NCI-H226 (cell line): ENCODE measurements at regions not wholly inside any gene's neighbourhood (a gene's known extent, or its start where the extent isn't known, plus 50 kb on each side); places are given as distances from the start of the nearest gene placed in this dataset.

ENCODE experiments used
- DNase-seq: peaks from one replicate; pipeline ENCODE4 v3.0.0-alpha.2; 2015

DNA sequence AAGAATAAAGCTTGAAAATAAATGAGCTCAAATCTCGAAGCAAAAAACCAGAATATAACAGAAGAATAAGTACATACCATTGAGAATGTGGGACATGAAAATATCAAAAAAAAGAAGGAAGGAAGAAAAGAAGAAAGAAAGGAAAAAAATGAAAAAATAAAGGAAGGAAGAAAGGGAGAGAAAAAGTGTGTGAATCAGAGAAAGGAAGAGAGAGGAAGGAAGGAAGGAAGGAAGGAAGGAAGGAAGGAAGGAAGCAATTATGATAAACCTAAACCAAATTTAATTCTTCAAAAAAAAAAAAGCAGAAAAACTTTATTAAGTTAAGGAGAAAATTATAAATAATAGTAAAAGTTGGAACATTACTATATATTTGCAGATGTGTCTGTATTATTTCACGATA lies 949.8 kb downstream of the NLGN4X start:
- DNase-seq: no peak

DNA sequence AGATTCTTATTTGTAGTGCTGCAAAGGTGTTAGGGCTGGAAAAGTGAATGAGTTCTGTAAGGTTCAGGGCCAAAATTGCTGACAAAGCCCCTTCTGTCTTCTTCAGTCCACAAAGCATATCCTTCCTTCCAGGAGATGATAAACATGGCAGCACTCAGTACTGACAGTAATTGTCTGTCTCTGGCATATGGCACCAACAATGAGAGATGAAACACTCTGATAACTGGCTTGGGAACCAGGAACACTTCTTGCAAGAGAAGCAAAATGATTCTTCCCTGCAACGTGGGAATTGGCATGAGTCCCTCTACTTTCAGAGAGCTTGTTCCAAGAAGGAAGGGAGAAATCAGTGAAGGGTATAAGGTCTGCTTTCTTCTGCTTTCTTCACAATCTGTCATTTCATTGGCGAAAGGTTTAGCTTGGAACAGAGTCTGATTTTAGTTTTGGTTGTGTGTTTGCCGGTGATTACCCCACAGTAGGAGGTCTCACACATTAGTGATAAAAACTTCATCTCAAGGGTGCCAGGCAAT lies 963.3 kb downstream of the NLGN4X start:
- no peak for DNase-seq

DNA sequence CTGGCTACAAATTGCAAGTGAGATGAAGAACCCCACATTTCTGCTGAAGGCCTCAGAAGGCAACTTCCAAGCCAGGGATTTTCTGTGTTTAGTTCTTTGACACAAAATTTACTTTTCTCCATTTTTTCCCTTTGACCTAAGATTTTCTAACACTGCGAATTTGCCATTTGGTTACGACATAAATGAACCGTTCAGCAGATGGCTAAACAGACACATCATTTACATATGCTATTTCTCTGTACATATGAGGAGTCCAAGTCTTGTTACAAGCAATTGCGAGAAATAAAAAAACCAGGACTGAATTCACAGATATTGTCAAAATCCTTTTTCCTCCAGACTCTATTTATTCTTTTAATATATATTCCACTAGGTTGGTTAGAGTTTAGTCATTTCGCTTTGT lies 978.6 kb downstream of the NLGN4X start:
- DNase-seq: no peak

DNA sequence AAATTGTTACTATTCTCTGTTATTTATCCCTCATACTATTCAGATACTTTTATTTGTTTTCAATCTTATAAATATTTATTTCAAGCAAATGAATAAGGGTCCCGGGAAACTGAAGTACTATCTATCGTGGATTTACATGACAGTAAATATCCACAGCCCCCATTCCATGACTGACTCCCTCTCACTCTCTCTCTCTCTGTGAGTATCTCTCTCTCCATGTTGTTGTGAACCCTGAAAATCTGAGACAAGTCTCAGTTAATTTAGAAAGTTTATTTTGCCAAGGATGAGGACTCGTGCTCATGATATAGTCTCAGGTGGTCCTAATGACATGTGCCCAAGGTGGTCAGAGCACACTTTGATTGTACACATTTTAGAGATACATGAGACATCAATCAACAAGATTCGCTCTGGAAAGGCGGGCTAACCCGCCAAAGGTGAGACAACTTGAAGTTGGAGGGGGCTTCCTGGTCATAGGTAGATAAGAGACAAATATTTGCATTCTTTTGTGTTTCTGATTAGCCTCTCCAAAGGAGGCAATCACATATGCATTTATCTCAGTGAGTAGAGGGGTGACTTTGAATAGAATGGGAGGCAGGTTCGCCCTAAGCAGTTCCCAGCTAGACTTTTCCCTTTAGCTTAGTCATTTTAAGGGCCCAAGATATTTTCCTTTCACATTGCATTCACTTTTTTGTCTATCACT lies 986.4 kb downstream of the NLGN4X start:
- DNase-seq: no peak

DNA sequence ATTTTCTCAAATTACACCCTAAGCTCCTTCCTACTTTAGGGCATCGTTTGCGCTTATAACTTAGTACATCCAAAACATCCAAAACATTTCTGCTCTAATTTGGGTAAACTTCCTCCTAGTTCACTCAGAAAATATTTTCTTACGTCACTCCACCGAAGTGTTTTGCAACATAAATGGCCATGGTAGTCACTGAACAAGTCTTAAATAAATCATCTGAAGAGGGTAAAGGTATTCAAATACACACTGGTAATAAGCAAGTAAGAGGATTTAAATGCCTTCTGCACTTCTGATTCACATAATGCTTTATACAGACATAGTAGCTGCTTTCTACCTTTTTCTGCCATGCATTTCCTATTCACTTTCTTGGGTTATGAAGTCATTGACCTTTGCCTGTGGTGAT lies 991.9 kb downstream of the NLGN4X start:
- no peak for DNase-seq

DNA sequence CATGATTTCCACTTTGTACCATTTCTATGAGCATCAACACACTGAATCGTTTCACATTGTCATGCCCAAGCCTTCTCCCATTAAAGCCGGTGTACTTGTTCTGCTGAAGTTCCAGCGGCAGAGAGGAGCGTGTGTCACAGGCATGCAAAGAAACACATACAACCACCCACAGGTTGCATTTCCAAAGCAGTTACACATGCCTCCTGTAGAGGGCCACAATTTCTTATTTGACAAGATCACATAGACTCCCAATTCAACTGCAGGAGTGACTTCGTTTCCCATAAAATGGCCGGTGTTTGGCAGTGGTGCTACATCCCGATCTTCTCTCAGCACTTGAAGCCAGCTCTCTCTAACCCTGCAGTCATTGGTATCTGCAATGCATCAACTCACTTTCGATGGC lies 992.6 kb downstream of the NLGN4X start:
- no peak for DNase-seq

DNA sequence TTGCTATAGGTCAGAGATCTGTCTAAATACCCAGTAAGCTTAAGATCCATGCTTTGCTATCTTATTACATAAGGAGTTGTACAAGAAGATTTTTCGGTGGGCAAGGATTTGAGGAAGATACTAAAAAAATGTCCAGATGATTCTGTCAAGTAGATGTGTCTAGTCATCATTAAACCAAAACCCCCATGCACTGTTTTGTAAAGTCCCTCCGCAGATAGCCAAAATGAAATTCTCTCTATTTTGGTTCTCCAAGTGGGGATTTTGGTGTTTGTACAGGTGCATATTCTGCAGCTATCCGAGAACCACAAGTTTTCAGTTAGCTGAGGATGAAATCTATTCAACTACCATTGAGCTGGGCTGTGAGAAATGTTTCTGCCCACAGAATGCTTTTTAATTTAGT lies 994.8 kb downstream of the NLGN4X start:
- no peak for DNase-seq

DNA sequence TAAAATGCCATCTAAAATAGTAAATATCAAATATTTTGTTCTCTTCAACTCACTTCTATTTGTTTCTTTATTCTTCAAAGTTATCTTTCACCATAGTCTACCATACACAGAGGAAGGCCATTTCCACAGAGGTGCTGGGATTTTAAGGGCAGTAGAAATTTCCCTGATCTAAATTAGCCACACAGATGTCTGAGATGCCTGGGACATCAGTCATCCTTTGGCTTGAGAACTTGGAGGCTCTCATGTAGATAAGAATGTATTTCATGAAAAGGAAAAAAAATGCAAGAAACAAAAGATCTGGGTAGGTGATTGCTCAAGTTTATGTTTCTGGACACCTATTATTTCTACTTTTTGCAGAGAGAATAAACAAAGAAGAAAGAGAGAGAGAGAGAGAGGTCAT lies 1008.2 kb downstream of the NLGN4X start:
- no peak for DNase-seq

DNA sequence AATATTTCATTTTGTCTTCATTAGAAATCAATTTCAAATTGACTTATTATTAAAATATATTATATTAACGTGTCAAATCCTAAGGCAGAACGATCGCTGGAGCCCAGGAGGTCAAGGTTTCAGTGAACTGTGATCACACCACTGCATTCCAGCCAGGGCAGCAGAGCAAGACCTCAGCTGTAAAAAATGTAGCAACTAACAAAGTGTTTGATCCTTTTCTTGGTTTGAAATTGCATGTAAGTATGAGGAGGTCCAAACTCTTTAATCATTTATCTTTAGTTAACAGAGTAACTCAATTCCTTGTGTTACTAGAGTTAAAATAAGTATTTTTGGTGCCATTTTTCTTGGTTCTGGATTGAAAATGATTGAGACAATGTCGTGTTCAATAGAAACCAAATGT lies 1033.9 kb downstream of the NLGN4X start:
- DNase-seq: no peak

DNA sequence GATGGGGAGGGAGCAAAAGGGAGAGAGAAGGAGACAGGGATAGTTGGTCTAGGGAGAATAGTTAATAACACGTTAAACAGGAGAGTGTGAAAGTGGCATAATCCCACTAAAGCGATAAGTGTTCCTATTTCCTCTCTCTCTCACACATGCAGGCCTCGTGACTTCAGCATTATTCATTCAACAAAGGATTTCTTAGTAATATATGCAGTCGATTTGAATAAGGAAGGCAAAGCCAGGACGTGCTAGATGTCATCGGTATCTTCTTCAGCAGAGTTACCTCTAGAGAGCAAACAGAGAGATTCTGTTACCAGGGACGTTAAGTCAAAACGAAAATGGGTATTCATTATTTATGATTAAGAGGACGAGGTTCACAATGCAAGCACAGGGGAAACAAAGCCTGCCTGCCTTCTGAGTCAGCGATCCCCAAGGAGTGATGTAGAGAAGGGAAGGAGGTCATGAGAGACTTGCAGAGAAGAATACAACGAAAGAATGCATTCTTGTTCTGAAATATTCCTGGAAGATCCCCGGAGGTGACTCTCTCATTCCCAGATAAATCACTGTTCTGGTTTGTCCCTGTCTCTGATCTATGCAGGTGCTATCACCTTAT lies 1048.4 kb downstream of the NLGN4X start:
- no peak for DNase-seq

DNA sequence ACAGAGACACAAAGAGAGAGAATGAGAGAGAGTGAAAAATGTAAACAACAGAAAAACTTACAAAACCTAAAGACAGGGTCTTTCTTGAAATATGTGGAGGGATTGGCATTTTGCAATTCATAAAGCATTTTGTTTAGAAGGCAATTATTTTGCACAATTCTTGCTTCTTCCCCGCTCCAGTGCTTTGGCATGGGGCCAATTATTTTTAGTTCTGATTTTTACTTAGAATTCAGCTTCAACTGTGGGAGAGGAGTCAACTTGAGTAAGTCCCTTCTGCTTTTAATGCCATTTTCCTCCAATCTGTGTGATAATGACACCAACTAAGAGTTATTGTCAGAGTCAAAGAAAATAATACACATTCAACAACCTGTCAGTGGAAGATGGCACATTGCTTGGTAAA lies 1051.9 kb downstream of the NLGN4X start:
- no peak for DNase-seq

DNA sequence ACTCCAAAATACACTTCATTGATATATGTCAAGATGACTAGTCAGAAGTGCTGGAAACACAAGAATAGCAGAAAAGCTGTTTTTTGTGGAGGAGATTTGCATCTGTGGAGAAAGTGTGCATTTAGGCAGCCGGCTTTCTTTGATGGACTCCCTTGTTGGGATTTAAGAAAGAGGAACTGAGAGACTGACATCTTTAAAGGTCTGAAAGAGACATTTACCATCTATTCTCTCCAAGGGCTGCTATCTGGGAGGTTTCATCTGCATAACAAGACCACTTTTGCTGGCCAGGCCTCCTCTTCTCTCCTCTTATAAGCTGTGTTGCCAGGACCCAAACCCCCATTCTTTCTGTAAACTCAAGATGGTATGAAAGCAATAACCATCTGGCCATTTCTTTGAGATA lies 1065.0 kb downstream of the NLGN4X start:
- DNase-seq: no peak

DNA sequence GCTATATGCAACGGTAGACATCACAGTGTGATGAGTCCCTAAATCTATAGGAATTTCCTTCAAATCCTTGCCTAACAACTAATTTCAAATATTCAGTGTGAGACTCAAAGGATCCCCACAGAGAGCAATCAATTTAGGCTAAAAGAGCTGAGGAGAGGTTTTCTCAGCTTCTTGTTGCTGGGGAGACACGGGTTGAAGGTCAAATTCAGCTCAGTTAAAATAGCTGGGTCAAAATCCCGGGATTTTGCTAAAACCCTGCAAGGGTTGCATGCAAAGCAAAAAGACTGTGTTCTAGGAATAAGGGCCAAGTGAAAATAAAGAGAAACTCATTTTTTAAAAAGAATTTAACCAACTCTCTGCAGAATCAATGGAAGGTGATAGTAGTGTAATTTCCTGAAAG lies 1073.4 kb downstream of the NLGN4X start:
- no peak for DNase-seq

DNA sequence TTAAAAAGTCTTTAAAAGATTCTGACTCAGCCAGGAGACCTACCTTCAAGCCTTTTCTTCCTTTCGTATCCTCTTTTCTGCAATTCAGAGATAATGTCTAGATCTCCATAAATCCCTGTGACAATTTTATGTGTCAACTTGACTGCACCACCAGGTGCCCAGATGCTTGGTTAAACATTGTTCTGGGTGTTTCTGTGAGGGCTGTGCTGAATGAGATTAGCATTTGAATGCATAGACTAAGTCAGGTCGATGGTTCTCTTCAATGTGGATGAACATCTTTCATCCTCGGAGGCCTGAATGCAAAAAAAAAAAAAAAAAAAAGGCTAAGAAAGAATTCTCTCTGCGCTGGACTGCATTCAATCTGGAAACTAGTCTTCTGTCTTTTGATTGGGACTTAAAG lies 1082.7 kb downstream of the NLGN4X start:
- DNase-seq: no peak

DNA sequence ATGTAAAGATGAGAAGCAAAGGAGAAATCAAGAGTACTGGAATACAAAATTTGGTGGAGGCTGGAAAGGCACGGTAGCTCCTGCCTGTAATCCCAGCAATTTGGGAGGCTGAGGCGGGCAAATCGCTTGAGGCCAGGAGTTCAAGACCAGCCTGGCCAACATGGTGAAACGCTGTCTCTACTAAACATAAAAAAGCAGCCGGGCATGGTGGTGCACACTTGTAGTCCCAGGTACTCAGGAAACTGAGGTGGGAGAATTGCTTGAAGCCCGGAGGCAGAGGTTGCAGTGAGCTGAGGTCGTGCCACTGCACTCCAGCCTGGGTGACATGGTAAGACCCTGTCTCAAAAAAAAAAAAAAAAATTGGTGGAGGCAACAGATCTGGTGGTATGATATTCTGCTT lies 1086.0 kb downstream of the NLGN4X start:
- no peak for DNase-seq

DNA sequence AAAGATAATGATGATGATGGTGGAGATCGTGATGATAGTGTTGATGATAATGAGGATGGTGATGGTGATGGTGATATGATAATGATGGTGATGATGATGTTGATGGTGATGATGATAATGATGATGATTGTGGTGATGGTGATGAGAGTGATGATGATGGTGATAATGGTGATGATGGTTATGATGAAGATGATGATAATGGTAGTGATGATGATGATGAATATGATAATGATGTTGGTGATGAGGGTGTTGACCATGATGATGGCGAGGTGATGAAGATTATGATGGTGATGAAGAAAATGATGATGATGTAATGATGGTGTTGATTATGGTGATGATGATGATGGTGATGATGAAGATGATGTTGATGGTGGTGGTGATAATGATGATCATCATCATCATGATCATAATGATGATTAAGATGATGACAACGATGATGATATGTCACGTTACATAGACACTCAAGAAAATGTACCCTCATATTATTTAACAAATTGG lies 1106.4 kb downstream of the NLGN4X start:
- no peak for DNase-seq

DNA sequence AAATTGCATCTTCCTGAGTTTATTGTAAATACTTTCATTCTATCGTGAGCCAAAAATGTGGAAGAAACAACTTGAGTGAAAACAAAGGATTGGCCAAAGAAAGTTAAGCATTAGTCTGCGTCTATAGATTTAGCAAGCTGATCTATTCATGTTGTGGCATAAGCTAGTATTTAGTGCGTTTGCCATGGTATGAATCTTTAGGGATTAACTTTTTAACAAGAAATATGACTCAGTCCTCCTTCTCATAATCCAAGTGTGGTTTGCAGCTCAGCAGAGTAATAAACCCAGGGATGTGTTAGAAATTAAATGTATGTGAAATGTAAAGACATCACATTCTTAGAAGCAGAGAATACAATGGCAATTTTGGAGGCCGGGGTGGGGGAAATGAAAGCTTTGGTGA lies 1110.9 kb downstream of the NLGN4X start:
- DNase-seq: no peak

DNA sequence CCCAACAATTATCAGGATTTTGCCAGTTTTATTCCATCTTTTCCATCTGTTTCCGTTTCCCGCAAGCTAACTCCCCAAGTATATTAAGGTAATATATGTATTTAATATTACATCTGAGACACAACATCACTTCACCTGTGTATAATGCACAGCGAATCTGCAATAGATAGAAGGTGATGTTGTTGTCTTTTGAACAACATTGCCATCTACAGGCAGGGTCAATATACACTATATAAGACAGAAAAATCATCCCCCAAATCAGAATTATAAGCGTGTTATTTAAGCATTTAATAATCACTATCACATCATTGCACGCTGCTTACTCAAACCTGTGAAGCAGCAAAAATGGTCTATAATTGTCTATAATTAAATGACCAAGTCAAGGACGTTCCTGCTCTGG lies 1115.5 kb downstream of the NLGN4X start:
- DNase-seq: no peak

DNA sequence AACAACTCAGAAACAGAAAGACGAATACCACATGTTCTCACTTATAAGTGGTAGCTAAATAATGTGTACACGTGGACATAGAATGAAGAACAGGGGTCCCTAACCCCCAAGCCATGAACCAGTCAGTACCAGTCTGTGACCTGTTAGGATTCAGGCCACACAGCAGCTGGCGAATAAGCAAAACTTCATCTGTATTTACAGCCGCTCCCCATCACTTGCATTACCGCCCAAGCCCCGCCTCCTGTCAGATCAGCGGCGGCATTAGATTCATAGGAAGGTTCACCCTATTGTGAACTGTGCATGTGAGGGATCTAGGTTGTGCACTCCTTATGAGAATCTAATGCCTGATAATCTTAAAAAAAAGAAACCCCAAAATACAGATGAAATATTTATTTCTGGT lies 1128.7 kb downstream of the NLGN4X start:
- no peak for DNase-seq

DNA sequence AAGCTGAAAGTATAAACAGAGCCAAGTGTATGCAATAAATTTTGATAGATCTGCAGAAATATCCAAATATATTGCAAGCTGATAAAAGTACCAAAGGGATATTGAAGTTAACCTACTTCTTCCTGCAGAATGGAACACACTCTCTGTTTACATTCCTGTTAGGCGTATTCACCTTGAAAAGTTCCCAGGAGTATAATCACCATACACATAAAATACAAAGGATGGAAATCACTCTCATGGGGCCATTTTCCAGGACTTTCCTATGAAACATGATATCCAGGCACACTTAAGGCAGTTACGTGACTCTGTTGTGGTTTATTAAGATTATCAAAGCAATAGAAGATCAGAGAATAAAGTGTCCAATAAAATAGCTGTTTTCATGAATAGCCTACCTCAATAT lies 1142.3 kb downstream of the NLGN4X start:
- DNase-seq: no peak

DNA sequence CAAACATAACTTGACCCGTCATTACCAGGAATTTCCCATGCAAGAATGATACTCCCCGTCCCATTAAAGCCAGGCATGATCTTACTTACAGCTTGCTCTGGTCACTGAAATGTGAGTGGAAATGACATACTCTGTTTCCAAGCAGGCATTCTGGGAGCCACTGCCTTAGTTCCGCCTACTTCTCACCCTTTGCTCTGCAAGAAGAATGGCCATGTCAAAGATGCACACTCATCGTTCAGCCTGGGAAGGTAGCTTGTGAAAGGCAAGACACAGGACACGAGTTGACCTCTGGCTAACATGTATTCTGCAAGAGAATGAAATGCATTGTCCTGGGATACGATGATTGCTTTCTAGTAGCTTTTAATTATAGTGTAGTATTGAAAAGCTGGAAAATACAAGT lies 1144.4 kb downstream of the NLGN4X start:
- DNase-seq: no peak

DNA sequence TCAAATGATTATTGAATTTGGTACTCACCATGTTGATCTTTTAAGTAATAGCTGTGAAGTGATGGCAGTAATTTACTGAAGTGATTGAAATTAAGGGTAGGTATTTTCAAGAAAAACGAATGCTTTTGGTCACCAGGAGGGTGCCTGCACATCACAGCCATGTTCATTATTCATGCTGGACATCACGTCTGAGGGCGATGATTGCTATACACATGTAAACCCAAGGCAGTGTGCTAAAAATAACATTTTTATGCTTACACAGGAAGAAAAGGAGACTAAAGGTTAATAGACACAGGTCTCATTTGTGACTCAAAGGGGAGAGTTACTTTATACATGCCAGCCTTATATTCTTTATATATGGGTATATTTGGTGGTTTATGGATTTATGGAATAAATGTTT lies 1146.0 kb downstream of the NLGN4X start:
- no peak for DNase-seq

DNA sequence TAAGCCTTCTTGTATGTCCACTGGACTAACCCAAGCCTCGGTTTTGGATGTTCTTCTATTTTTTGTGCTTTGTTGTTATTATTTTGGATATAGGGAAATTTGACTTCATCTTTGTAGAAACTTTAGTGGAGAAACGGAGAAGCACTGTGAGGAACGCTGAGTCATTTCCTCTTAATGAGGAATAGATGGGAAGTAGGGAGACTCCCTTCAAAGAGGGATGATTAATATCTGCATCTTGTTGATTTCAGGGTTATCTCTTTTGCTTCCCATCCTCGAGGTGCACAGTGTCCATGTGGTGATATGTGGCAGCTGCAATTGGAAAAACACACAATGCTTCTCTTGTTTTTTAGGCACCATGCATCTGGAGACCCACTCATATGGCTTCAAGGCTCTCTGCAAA lies 1147.9 kb downstream of the NLGN4X start:
- DNase-seq: no peak

DNA sequence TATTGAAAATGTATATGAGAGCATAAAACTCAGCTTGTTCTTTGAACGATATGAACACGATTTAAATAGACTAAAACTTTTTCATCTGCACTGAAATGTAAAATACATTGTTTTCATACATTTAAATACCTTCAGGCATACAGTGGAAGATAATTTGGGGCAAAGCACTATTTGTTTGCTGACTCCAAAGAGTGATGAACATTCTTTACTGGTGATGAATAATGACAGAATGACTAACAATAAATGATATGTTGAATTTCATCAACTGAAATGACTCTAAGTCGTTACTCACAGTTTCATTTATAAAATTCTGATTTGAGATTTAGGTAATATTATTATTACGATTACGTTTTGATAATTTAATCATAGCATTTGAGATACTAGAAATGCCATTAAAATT lies 1160.1 kb downstream of the NLGN4X start:
- DNase-seq: no peak

DNA sequence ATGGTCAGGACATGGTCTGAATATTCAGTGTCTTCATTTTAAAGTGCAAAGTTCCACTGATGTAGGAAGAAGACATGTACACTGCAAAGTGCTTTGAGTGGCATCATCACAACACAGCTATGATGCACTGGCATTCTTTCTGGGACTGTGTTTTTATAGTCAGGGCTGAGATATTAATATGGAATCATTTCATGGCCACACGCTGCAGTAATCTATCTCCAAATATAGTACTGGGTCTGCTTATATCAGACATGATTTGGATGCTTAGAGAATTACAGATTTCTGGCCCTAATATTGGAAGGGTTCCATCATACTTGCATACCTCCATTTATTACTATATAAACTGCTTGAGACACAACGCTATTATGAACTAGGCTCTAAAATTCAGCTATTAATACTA lies 1170.9 kb downstream of the NLGN4X start:
- DNase-seq: no peak
